GM23338 (cell line): ENCODE measurements at regions not wholly inside any gene's neighbourhood (a gene's known extent, or its start where the extent isn't known, plus 50 kb on each side); places are given as distances from the start of the nearest gene placed in this dataset.

Experiments
- CREB1 ChIP-seq: fragments of 250-450 bp; sonication (Bioruptor Pico); IDR thresholded peaks from 2 replicates; pipeline ENCODE4 v1.5.0; 2020; ENCODE audit warnings: low read depth, mild to moderate bottlenecking, moderate library complexity
- EZH2 ChIP-seq: fragments of 200-600 bp; sonication (generic); IDR thresholded peaks from one replicate; pipeline ENCODE4 v1.8.0; 2017; ENCODE audit warnings: antibody characterized with exemption, mild to moderate bottlenecking, low read depth; ENCODE audit not compliant: unreplicated experiment
- EZH2phosphoT487 ChIP-seq: fragments of 200-600 bp; sonication (generic); IDR thresholded peaks from one replicate; pipeline ENCODE4 v1.8.1; 2018; ENCODE audit warnings: antibody characterized with exemption; ENCODE audit not compliant: unreplicated experiment
- JUNB ChIP-seq: IDR thresholded peaks from one replicate; pipeline ENCODE4 v1.6.1; 2016; ENCODE audit warnings: antibody characterized with exemption; ENCODE audit not compliant: unreplicated experiment
- NANOG ChIP-seq: IDR thresholded peaks from 2 replicates; pipeline ENCODE4 v1.6.1; 2016; ENCODE audit warnings: antibody characterized with exemption, borderline replicate concordance
- ZNF114 ChIP-seq: fragments of 250-450 bp; sonication (Bioruptor Pico); IDR thresholded peaks from 2 replicates; pipeline ENCODE4 v1.5.0; 2020; ENCODE audit warnings: mild to moderate bottlenecking, moderate library complexity
- TF ChIP-seq, protein P1 (sequence below): fragments of 250-450 bp; sonication (Bioruptor Pico); IDR thresholded peaks from 2 replicates; pipeline ENCODE4 v1.5.0; 2020; ENCODE audit warnings: mild to moderate bottlenecking, moderate library complexity
- TF ChIP-seq, protein P2 (sequence below): IDR thresholded peaks from one replicate; pipeline ENCODE4 v1.6.1; 2018; ENCODE audit warnings: antibody characterized with exemption; ENCODE audit not compliant: unreplicated experiment

DNA sequence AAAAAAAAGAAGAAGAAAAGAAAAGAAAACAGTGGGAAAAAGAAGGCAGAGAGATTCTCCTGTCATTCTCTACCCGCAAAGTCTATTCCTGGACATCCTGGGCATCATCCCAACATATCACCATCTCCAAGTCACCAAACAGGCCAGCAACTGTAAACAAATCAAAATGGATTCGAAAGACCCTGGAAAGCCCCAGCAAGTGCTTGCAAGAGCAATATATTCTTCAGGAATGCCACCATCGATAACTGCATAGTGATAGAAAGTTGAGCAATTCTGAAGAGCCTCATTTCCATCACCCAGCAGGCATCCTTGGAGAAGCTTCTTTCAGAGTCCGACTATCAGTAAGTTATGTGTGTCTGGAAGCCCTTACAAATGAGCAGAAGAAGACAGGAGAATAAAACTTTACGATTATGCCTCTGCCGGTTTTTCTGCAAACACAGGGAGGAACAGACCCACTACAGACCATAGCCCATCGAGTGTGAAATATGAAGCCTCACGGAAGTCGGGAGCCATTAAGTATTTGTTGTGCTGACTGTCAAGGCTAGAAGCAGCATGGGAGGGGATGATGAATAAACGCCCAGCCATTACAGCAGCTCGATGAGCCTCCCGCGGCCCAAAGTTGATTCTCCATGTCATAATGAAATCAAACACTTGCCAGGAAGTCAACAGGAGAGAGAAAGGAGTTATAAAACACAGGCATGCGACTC lies 64.5 kb upstream of the SEC14L1 start (continued):
- TF ChIP-seq, protein P1, sequence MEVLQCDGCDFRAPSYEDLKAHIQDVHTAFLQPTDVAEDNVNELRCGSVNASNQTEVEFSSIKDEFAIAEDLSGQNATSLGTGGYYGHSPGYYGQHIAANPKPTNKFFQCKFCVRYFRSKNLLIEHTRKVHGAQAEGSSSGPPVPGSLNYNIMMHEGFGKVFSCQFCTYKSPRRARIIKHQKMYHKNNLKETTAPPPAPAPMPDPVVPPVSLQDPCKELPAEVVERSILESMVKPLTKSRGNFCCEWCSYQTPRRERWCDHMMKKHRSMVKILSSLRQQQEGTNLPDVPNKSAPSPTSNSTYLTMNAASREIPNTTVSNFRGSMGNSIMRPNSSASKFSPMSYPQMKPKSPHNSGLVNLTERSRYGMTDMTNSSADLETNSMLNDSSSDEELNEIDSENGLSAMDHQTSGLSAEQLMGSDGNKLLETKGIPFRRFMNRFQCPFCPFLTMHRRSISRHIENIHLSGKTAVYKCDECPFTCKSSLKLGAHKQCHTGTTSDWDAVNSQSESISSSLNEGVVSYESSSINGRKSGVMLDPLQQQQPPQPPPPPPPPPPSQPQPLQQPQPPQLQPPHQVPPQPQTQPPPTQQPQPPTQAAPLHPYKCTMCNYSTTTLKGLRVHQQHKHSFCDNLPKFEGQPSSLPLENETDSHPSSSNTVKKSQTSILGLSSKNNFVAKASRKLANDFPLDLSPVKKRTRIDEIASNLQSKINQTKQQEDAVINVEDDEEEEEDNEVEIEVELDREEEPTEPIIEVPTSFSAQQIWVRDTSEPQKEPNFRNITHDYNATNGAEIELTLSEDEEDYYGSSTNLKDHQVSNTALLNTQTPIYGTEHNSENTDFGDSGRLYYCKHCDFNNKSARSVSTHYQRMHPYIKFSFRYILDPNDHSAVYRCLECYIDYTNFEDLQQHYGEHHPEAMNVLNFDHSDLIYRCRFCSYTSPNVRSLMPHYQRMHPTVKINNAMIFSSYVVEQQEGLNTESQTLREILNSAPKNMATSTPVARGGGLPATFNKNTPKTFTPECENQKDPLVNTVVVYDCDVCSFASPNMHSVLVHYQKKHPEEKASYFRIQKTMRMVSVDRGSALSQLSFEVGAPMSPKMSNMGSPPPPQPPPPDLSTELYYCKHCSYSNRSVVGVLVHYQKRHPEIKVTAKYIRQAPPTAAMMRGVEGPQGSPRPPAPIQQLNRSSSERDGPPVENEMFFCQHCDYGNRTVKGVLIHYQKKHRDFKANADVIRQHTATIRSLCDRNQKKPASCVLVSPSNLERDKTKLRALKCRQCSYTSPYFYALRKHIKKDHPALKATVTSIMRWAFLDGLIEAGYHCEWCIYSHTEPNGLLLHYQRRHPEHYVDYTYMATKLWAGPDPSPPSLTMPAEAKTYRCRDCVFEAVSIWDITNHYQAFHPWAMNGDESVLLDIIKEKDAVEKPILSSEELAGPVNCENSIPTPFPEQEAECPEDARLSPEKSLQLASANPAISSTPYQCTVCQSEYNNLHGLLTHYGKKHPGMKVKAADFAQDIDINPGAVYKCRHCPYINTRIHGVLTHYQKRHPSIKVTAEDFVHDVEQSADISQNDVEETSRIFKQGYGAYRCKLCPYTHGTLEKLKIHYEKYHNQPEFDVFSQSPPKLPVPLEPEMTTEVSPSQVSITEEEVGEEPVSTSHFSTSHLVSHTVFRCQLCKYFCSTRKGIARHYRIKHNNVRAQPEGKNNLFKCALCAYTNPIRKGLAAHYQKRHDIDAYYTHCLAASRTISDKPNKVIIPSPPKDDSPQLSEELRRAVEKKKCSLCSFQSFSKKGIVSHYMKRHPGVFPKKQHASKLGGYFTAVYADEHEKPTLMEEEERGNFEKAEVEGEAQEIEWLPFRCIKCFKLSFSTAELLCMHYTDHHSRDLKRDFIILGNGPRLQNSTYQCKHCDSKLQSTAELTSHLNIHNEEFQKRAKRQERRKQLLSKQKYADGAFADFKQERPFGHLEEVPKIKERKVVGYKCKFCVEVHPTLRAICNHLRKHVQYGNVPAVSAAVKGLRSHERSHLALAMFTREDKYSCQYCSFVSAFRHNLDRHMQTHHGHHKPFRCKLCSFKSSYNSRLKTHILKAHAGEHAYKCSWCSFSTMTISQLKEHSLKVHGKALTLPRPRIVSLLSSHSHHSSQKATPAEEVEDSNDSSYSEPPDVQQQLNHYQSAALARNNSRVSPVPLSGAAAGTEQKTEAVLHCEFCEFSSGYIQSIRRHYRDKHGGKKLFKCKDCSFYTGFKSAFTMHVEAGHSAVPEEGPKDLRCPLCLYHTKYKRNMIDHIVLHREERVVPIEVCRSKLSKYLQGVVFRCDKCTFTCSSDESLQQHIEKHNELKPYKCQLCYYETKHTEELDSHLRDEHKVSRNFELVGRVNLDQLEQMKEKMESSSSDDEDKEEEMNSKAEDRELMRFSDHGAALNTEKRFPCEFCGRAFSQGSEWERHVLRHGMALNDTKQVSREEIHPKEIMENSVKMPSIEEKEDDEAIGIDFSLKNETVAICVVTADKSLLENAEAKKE (CRISPR knock-in tag): no peak
- TF ChIP-seq, protein P2, sequence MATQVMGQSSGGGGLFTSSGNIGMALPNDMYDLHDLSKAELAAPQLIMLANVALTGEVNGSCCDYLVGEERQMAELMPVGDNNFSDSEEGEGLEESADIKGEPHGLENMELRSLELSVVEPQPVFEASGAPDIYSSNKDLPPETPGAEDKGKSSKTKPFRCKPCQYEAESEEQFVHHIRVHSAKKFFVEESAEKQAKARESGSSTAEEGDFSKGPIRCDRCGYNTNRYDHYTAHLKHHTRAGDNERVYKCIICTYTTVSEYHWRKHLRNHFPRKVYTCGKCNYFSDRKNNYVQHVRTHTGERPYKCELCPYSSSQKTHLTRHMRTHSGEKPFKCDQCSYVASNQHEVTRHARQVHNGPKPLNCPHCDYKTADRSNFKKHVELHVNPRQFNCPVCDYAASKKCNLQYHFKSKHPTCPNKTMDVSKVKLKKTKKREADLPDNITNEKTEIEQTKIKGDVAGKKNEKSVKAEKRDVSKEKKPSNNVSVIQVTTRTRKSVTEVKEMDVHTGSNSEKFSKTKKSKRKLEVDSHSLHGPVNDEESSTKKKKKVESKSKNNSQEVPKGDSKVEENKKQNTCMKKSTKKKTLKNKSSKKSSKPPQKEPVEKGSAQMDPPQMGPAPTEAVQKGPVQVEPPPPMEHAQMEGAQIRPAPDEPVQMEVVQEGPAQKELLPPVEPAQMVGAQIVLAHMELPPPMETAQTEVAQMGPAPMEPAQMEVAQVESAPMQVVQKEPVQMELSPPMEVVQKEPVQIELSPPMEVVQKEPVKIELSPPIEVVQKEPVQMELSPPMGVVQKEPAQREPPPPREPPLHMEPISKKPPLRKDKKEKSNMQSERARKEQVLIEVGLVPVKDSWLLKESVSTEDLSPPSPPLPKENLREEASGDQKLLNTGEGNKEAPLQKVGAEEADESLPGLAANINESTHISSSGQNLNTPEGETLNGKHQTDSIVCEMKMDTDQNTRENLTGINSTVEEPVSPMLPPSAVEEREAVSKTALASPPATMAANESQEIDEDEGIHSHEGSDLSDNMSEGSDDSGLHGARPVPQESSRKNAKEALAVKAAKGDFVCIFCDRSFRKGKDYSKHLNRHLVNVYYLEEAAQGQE: no peak
- TF ChIP-seq NANOG (no peak), EZH2 (no peak), EZH2phosphoT487 (no peak), JUNB (no peak), ZNF114 (CRISPR knock-in tag) (no peak), CREB1 (CRISPR knock-in tag) (no peak)
